ENCODE measurements at regions not wholly inside any gene's neighbourhood (a gene's known extent, or its start where the extent isn't known, plus 50 kb on each side); places are given as distances from the start of the nearest gene placed in this dataset.

DNA sequence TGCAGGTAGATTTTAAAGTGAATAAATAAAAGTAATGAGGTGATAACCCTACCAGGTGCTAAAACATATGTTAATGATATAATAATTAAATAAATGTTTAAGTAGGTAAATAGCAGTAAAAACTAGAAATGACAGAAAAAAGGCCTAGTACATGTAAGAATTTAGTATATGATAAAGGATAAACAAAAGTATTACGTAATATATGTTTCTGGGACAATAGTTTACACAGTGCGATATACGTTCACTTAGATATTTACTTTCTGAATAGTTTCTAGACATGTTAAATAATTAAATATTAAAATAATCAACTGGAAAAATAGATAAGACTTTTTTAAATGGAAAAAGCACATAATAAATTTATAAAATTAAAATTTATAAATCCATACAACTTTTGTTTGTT lies 340.9 kb downstream of the LIG4 start:
- TF ChIP-seq, protein P1, sequence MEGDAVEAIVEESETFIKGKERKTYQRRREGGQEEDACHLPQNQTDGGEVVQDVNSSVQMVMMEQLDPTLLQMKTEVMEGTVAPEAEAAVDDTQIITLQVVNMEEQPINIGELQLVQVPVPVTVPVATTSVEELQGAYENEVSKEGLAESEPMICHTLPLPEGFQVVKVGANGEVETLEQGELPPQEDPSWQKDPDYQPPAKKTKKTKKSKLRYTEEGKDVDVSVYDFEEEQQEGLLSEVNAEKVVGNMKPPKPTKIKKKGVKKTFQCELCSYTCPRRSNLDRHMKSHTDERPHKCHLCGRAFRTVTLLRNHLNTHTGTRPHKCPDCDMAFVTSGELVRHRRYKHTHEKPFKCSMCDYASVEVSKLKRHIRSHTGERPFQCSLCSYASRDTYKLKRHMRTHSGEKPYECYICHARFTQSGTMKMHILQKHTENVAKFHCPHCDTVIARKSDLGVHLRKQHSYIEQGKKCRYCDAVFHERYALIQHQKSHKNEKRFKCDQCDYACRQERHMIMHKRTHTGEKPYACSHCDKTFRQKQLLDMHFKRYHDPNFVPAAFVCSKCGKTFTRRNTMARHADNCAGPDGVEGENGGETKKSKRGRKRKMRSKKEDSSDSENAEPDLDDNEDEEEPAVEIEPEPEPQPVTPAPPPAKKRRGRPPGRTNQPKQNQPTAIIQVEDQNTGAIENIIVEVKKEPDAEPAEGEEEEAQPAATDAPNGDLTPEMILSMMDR (IDR thresholded peaks at IDR 0.05), result no peak
- TF ChIP-seq POLR2AphosphoS5 (IDR thresholded peaks at IDR 0.05; ENCODE audit: low read depth, low read length) (no peak), EZH2phosphoT487 (IDR thresholded peaks at IDR 0.05; ENCODE audit: borderline replicate concordance, low read depth) (no peak), CHD2 (IDR thresholded peaks at IDR 0.05; ENCODE audit: low read length, partially characterized antibody) (no peak), FOXM1 (IDR thresholded peaks at IDR 0.05; ENCODE audit: low read depth) (no peak), SIN3A (IDR thresholded peaks at IDR 0.05; ENCODE audit: borderline replicate concordance, low read depth, low read length) (no peak), SMC3 (IDR thresholded peaks at IDR 0.05; ENCODE audit: low read depth, low read length) (no peak), JUND (IDR thresholded peaks at IDR 0.05) (no peak), GABPA (IDR thresholded peaks at IDR 0.05; ENCODE audit: low read depth) (no peak)
- TF ChIP-seq, protein P2, sequence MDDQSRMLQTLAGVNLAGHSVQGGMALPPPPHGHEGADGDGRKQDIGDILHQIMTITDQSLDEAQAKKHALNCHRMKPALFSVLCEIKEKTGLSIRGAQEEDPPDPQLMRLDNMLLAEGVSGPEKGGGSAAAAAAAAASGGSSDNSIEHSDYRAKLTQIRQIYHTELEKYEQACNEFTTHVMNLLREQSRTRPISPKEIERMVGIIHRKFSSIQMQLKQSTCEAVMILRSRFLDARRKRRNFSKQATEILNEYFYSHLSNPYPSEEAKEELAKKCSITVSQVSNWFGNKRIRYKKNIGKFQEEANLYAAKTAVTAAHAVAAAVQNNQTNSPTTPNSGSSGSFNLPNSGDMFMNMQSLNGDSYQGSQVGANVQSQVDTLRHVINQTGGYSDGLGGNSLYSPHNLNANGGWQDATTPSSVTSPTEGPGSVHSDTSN (IDR thresholded peaks at IDR 0.05), result no peak
- TF ChIP-seq, protein P3, sequence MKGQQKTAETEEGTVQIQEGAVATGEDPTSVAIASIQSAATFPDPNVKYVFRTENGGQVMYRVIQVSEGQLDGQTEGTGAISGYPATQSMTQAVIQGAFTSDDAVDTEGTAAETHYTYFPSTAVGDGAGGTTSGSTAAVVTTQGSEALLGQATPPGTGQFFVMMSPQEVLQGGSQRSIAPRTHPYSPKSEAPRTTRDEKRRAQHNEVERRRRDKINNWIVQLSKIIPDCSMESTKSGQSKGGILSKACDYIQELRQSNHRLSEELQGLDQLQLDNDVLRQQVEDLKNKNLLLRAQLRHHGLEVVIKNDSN (IDR thresholded peaks at IDR 0.05; ENCODE audit: borderline replicate concordance, low read depth), result no peak
- TF ChIP-seq, protein P4, sequence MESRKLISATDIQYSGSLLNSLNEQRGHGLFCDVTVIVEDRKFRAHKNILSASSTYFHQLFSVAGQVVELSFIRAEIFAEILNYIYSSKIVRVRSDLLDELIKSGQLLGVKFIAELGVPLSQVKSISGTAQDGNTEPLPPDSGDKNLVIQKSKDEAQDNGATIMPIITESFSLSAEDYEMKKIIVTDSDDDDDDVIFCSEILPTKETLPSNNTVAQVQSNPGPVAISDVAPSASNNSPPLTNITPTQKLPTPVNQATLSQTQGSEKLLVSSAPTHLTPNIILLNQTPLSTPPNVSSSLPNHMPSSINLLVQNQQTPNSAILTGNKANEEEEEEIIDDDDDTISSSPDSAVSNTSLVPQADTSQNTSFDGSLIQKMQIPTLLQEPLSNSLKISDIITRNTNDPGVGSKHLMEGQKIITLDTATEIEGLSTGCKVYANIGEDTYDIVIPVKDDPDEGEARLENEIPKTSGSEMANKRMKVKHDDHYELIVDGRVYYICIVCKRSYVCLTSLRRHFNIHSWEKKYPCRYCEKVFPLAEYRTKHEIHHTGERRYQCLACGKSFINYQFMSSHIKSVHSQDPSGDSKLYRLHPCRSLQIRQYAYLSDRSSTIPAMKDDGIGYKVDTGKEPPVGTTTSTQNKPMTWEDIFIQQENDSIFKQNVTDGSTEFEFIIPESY (IDR thresholded peaks at IDR 0.05; ENCODE audit: borderline replicate concordance, low read depth), result no peak
- TF ChIP-seq, protein P5, sequence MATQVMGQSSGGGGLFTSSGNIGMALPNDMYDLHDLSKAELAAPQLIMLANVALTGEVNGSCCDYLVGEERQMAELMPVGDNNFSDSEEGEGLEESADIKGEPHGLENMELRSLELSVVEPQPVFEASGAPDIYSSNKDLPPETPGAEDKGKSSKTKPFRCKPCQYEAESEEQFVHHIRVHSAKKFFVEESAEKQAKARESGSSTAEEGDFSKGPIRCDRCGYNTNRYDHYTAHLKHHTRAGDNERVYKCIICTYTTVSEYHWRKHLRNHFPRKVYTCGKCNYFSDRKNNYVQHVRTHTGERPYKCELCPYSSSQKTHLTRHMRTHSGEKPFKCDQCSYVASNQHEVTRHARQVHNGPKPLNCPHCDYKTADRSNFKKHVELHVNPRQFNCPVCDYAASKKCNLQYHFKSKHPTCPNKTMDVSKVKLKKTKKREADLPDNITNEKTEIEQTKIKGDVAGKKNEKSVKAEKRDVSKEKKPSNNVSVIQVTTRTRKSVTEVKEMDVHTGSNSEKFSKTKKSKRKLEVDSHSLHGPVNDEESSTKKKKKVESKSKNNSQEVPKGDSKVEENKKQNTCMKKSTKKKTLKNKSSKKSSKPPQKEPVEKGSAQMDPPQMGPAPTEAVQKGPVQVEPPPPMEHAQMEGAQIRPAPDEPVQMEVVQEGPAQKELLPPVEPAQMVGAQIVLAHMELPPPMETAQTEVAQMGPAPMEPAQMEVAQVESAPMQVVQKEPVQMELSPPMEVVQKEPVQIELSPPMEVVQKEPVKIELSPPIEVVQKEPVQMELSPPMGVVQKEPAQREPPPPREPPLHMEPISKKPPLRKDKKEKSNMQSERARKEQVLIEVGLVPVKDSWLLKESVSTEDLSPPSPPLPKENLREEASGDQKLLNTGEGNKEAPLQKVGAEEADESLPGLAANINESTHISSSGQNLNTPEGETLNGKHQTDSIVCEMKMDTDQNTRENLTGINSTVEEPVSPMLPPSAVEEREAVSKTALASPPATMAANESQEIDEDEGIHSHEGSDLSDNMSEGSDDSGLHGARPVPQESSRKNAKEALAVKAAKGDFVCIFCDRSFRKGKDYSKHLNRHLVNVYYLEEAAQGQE (IDR thresholded peaks at IDR 0.05; ENCODE audit: low read depth, low read length), result no peak
